ENCODE measurements at regions not wholly inside any gene's neighbourhood (a gene's known extent, or its start where the extent isn't known, plus 50 kb on each side); places are given as distances from the start of the nearest gene placed in this dataset.

DNA sequence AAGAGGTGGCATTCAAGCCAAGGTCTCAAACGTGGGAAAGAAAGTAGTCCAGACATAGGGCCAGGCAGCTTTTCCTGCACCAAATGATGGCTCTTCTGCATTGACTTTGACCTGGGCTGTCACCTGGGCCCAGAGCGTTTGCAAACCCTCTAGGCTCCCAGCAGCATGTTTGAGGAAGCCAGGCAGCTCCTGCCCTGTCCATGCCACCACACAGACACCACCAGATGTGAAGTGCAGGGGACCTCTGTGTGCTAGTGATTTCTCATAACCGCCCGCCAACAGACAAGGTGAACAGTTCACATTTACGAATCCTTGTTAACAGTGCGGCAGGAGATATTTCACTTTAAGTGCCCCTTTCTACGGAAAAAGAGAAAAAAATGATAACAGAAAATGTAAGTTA, 49.8 kb upstream of the FAM222A start:
- H3K9ac ChIP-seq (ENCODE audit: low read length): no peak overlapping the region
- H3K4me1 ChIP-seq (ENCODE audit: insufficient read depth, low read length): no peaks in the 10 kb centered on the region
- TF ChIP-seq, protein P1, sequence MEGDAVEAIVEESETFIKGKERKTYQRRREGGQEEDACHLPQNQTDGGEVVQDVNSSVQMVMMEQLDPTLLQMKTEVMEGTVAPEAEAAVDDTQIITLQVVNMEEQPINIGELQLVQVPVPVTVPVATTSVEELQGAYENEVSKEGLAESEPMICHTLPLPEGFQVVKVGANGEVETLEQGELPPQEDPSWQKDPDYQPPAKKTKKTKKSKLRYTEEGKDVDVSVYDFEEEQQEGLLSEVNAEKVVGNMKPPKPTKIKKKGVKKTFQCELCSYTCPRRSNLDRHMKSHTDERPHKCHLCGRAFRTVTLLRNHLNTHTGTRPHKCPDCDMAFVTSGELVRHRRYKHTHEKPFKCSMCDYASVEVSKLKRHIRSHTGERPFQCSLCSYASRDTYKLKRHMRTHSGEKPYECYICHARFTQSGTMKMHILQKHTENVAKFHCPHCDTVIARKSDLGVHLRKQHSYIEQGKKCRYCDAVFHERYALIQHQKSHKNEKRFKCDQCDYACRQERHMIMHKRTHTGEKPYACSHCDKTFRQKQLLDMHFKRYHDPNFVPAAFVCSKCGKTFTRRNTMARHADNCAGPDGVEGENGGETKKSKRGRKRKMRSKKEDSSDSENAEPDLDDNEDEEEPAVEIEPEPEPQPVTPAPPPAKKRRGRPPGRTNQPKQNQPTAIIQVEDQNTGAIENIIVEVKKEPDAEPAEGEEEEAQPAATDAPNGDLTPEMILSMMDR (conservative IDR thresholded peaks at IDR 0.05; ENCODE audit: low read depth, low read length): no peak
- no peak for TF ChIP-seq EZH2 (IDR thresholded peaks at IDR 0.05; ENCODE audit: low read length, unreplicated experiment)
- TF ChIP-seq EZH2phosphoT487 (IDR thresholded peaks at IDR 0.05; ENCODE audit: borderline replicate concordance, low read length): no peak
- no peak for ATAC-seq
- no peaks in the 10 kb centered on the region for H3K36me3 ChIP-seq (ENCODE audit: low read depth, low read length)
- intact Hi-C loops (cut with micrococcal nuclease): no loop called here
- H3K9me3 ChIP-seq (ENCODE audit: low read length): no peaks in the 10 kb centered on the region
- H2AFZ ChIP-seq (ENCODE audit: low read length): no peak overlapping the region
- no TSS peak for BruUV-seq (replicated peaks)
- CTCF ChIA-PET: no interaction called here
- peaks cover 15% of the 10 kb centered on the region for H3K27me3 ChIP-seq (ENCODE audit: low read length)
- no peaks in the 10 kb centered on the region for H4K20me1 ChIP-seq (ENCODE audit: low read length)
- H3K79me2 ChIP-seq (ENCODE audit: low read length): no peaks in the 10 kb centered on the region
- H3K27ac ChIP-seq (ENCODE audit: low read length): no peak overlapping the region
- no peaks in the 10 kb centered on the region for H3F3A ChIP-seq (ENCODE audit: low read length, unreplicated experiment)
- POLR2A ChIA-PET (ENCODE audit: unreplicated experiment): no interaction called here
- no peak overlapping the region for H3K4me2 ChIP-seq (ENCODE audit: low read length)
- DNase-seq: no peak
- no peak overlapping the region for H3K4me3 ChIP-seq (ENCODE audit: low read length)
- no peaks in the 10 kb centered on the region for H3K9me2 ChIP-seq (replicated peaks; ENCODE audit: low read length)

Measured in PC-3 (cell line).